SK-N-MC (cell line): ENCODE measurements at regions not wholly inside any gene's neighbourhood (a gene's known extent, or its start where the extent isn't known, plus 50 kb on each side); places are given as distances from the start of the nearest gene placed in this dataset.

Experiments used
- EZH2 ChIP-seq: fragments of 200-600 bp; sonication (generic); IDR thresholded peaks from one replicate; pipeline ENCODE4 v1.6.1; 2017; ENCODE audit warnings: antibody characterized with exemption
- POLR2AphosphoS5 ChIP-seq: IDR thresholded peaks from 2 replicates; pipeline ENCODE4 v1.6.1; 2012; ENCODE audit warnings: mild to moderate bottlenecking, low read depth, low read length, borderline replicate concordance

DNA sequence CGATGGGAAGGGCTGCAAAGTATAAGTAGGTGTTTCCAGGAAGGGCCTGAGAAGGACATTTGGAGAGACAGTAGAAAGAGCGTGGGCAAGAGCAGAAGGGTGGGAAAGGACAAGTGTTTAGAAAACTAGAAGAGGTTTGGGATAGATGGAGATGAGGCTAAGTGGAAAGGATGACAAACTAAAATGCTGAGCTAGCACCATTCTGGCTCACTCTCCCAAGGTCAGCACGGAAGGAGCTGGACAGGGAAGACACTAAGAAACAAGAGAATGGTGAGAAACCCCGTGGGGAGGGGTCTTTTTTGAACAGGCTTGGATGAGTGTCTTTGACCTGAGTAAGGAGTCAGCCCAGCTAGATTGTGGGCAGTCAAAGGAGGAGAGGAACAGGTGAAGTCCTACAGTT, 286.0 kb downstream of the CDK5RAP2 start:
- TF ChIP-seq POLR2AphosphoS5 (no peak), EZH2 (no peak)
